ENCODE measurements at regions not wholly inside any gene's neighbourhood (a gene's known extent, or its start where the extent isn't known, plus 50 kb on each side); places are given as distances from the start of the nearest gene placed in this dataset.

DNA sequence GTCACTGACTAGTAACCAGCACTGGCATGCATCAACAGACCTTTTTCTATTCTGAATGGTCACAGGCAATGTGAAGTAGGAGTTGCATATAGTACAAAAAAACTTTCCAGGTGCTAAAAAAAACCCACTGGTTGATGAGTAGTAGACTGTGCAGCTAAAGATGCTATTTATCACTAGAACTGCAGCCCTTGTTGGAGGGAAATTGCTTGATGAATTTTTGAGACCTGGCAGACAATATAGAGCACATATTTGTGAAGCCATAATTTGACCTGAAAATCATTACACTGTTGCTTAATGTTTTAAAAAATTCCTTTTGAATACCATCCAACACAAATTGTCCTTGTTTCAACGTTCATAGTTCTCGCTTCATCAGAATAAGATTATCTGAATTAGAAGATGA, 441.0 kb downstream of the KLF12 start:
- DNase-seq: no peak

DNA sequence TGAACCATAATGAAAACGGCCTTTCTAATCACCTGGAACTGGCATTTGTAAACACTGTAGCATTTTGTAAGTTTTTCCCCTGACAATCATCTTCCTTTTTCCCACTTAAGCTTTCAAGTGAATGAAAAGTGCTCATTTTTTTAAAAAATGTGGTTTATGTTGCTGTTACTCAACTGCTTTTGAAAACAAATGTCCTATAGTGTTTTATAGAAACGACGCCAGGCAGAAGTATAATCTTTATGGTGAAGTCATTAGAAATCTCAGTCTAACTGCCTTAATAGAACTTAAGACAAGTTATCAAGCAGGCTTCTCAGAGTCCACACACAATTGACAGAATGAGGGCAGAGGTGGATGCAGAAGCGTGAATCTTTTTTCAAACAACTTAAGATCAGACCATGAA, 442.3 kb downstream of the KLF12 start:
- DNase-seq: no peak

DNA sequence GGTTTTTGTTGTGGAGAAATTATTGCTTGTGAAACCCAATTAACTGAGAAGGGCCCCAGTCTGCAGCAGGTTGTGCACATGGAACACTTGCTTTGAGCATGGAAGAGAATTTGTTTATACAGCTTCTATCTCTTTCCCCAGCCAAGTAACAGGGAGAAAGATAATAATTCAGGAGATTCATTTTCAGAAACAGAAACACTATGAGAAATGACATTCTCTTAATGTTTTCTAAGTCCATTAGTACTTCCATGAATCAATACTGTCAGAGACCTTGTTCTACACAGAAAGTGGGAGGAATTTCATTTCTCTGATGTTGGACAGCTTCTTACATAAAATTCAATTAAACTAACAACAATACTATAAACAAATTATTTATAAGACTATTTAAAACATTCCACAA, 446.3 kb downstream of the KLF12 start:
- DNase-seq: no peak

DNA sequence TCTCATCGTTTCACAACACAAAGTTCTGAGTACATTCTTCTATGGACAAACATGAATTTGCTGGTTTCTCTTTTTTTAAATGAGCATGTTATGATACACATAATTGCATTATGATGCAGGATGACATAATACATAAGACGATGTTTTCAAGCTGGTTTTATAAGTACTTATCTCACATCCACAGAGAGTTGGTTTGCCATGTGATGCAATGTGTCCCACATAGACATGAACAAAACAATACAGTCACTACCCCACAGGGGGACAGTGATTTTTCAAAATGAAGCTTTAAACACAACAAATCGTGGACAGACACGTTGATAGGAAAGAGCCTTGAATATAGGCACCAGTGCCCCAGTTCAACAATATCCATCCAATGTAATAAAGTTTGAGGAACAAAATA, 447.1 kb downstream of the KLF12 start:
- no peak for DNase-seq

DNA sequence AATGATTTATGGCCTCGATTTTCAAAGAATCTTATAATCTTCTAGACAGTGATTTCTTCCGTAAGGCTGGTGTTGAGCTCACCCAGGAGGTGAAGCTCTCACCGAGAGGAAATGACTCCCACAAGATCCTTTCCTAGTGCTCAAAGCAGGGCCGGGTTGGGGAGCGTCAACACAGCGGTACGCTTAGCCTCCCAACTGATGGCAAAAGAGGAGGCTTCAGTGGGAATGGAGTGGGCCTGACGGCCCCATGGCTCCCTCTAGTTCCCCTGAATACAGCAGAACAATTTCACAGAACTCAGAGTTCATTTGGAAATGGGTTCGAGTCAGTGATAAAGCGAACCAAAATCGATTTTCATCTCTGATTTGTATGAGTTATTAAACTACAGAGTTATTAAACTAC, 449.5 kb downstream of the KLF12 start:
- DNase-seq: no peak

DNA sequence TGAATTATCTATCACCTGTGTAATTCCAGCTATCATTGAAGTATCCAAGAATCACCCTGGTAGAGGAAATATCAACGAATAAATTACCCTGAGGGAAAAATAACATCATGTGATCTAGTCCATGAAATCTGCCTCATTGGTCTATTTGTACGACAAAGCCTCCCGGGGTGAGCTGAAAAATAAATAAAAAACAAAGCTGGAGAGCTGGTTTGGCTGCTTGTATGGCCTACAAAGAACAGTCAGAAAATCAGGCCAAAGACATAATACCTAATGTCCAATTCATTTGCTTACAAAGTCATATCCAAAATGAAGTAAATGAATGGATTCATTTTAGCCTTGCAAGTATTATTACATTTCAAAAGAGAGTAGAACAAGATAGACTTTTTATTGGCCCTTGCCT, 449.9 kb downstream of the KLF12 start:
- DNase-seq: no peak

DNA sequence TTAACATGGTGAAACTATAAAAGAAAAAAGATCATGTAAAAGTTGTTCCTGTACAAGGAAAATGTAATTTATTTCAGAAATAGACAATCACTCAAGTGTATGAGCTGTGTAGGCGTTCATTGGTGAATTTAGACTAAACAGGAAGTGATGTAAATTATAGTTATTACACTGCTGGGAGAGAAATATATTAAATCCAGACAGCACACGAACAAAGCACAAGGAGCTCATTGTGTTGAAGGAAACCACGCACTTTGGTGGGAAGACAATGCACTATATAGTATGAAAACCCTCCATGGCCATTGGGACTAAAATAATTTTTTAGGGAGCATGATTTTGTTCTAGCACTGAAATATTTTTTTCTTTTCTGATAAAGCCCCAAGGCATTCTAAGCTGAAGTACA, 450.5 kb downstream of the KLF12 start:
- DNase-seq: no peak

DNA sequence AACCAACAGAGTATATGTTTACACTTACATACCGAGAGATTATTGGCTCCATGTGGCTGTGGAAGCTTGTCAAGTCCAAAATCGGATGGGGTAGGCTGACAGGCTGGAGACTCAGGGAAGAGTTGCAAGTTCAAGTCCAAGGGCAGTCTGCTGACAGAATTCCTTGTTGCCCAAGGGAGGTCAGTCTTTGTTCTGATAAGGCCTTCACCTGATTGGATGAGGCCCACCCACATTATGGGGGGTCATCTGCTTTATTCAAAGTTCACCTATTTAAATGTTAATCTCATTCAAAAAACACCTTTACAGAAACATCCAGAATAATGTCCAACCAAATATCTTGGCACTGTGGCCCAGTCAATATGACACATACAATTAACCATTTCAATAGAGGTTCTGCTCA, 452.4 kb downstream of the KLF12 start:
- DNase-seq: no peak

DNA sequence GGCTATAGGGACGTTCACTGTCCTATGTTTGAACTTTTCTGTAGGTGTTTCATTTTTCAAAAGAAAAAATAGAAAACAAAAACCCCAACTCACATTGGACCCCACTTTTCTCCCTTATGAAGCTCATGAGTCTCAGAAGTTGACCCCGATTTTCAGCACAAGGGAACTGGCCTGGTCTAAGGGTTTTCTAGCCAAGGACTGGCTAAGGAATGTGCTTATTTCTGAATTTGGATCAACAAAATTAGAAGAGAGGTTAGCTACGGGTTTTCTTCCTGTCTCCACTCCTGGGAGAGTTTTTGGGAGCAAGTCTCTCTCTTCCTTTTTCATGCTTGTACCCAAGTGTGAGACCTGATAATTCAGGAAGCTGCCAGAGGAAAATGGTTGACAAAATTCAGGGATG, 453.2 kb downstream of the KLF12 start:
- no peak for DNase-seq

DNA sequence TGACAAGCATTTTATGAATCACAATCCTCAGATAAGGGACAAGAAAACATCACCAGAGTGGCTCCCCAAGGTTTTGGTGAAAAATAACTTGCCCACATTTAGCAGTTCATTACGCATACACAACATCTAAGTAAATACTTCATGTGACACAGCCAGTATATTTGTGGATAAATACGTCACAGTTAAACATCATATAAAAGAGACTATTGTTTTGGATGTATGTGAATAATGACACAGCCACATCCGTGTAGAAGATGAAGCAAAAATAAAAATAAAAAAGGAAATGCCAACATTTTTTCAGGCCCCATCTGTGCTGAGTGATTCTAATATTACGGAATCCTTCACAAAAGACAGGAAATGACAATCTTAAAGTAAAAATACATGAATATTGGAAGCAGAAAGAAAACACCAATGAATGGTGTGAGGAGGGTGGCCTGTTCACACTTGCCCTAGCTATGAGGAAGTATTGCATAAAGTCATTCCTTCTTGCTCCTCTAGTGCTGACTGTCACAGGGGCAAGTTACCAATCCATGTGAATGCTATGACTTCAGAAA, 457.1 kb downstream of the KLF12 start:
- no peak for DNase-seq

DNA sequence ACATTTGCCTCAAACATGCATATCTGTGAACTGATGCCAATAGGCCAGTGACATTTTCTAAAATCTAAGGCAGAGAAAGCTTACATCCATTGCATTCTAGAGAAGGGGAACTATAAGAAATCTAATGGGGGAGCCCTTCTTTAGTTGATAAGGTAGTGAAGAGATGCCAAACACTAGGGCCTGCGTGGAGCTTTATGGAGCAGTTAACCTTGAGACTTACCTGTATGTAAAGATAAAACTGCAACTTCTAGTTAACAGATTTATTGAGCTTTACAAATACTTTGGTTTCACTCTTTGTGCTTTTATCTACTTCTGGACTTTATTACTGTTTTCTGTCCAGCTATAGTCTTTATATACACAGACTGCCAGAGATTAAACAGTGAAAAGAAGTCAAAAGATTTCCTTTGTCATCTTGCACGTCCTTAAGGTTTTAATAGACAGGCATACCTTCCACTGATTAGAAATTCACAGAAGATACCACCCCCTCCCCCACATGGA, 457.6 kb downstream of the KLF12 start:
- no peak for DNase-seq

DNA sequence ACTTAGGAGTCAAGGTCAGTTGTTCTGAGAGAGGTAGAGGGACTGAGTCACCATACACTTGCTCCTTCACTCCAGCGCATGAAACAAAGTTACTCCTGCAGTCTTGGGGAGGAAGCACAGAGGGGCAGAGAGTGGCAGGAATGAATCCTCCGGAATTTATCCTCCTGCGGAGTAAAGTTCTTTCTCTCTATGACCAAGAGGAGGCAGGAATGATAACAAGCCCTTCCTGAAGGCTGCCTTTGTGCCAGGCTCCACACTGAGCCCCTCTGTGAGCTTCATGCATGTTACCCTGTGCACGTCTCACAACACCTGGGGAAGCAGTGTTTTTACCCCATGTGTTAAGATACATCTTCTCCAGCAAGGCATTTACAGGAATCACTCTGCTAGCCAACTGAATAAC, 458.4 kb downstream of the KLF12 start:
- no peak for DNase-seq

DNA sequence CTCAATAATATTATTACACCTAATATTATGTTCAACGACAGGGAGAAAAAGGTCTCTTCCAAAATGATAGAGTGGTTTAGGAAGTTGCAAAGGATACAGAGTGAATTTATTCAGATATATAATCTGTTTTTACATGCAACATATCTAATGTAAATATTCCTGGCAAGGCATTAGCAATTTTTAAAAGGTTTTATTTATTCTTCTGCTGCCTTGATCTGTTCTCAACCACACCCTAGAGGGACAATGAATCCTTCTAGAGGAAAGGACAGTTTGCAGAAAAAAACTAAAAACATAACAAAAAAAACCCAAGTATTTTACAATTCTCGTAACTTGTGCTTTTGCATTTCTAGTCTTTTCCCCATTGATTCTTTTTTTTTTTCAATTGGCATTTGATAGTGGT, 459.6 kb downstream of the KLF12 start:
- DNase-seq: no peak

DNA sequence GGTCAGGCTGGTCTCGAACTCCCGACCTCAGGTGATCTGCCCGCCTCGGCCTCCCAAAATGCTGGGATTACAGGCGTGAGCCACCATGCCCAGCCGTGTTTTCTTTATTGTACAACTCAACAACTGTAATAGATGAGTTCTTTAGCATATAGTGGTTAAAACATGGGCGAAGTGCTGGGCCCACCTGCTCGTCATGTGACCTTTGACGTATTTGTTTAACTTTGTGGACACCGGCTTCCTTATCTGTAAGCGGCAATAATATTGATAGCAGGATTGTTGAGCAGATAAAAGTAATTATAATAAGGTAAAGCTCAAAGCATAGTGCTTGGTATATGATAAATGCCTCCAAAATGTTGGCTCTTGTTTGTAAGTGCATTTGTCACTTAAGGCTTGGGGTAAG, 460.3 kb downstream of the KLF12 start:
- DNase-seq: no peak

DNA sequence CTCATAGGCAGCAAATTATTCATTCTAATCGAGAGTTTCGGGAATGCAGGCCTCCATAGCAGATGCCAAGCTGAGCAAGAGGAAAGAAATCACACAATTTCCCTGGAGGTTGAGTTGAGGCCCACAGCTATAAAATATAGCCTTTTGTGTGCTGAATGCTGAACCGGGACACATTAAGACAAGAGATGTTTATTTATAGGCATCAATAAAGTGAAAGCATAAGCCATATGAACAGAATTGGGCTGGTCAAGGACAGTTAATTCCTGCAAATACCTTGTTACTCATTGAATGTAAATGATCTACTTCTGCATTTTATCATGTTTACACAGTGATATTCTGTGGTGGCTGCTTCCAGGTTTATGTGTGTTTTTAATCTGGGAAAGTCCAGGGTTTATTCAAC, 461.7 kb downstream of the KLF12 start:
- no peak for DNase-seq

DNA sequence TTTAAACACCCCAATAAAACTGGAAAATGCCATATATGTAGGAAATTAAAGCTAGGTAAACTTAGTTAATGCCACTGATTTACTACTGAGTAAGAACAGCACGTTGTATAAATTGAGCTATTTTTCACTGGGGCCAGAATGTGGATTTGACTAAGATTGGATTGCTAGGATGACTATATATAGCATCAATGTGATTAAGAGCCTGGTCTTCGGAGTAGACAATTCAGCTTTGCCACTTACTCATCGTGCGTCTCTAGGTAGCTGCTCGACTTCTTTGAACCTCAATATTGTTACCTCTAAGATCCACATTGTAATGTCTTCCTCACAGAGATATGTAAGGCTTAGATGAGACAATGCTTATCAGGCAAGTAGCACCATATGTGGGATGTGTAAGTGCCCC, 462.5 kb downstream of the KLF12 start:
- DNase-seq: no peak

DNA sequence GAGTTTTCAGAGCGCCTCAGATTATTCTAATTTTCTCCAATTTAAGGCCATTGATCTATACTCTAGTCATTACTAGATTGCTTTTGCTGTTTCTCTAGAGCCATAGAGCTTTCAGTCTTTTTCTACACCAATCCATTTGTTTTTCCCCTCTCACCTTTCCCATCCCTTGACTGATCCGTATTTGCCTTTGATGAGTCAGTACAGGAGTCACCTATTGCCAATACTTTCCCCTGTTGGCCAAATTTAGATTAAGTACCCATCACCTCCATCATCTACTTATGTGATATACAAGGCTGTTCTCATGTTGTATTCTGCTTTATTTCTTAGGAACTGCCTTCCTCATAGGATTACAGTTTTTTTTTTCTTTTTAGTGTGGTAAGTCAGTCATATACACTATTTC, 463.2 kb downstream of the KLF12 start:
- DNase-seq: no peak

DNA sequence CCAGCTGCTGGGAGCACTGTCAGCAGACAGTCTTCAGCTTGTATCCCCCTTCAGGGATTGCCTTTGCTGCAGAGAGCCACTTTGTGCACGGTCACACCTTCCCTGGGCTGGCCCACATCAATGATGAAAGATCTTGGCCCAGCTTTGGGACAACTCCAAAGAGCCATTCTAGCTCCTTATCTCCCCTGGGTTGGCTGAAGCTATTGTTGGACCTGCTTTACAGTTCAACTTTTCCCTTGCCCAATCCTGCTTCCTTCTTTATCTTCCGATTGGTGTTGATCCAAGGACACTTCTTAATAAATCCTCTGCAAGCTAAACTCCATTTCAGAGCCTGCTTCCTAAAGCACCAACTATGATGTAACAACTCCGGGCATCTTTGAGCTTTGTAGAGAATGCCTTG, 466.4 kb downstream of the KLF12 start:
- DNase-seq: no peak

DNA sequence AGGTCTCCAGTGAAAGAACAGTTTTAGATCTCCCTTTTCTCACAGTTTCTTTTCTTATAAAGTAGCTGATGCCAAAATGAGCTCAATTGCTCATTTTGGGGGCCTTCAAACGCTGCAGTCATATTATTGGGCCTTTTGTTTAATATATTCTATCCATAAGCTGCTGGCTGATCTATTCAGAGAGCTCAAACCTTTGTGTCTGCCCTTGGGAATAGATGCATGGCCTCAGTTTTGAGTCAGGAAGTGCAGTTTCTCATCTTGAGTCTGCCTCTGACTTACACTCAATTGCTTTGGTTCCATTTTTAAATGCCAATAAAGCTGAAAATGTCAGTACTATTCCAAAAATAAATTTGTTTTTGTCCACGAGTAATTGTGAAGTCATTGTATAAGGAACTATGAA, 468.9 kb downstream of the KLF12 start:
- DNase-seq: no peak

DNA sequence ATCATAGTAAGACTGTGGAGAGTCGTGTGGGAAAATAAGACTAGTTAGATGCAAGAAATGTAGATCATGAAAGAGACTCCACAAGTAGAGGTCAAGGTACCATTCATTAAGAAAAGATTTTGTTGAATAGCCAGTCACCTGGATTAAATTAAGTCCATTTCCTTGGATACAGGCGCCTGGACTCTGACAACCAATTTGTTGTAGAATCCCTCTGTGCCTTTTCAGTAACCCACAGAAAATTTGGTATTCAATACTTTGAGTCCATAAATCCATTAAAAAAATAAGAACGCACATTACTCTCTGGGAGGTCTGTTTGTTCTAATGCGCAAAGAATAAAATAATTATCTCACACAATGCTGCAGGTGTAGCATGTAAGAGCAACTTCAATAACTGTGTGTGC, 469.4 kb downstream of the KLF12 start:
- no peak for DNase-seq

DNA sequence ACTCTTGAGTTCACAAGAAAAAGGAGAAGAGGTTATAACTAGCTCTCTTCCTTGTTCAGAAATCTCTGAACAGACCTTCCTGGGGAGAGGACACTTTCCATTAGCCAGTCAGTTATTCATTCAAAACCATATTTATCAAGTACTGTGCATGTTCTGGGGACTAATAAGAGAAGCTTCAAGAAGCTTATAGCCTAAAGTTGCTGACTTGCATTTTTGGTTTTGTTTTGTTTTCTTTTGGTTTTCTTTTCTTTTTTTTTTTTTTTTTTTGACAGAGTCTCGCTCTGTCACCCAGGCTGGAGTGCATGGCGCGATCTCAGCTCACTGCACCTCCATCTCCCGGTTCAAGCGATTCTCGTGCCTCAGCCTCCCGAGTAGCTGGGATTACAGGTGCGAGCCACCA, 471.4 kb downstream of the KLF12 start:
- DNase-seq: no peak

DNA sequence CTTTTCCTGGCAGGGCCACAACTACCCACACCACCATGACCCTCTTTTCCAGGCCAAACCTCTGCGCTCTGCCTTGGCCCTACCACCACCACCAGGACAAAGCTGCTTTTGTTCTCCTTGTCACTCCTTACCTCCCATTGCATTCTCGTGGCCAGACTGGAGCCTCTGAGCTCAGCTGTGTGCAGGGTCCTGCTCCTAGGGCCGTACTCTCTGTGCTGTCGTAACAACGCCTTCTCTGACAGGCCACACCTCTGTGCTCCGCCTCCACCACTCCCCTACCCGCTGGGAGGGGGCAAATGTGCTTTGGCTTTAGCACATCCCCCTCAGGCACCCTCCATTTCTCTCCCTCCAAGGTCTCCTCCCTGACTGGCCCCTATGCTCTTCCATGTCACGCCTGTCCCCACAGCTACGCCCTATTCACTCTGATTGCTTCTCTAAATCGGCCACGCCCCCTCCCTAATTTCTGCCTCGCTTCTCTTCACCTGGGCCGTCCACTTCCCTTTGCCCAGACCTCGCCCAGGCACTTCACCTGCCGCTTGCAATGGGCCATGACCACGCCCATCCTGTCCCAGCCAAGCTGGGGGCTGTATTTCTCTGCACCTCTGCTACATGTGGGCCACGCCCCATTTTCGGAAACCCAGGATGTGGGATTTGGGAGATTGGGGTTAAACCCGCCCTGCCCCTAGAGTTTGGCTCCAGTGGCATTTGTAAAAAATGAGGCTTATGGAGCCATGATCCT, 472.3 kb downstream of the KLF12 start:
- no peak for DNase-seq

DNA sequence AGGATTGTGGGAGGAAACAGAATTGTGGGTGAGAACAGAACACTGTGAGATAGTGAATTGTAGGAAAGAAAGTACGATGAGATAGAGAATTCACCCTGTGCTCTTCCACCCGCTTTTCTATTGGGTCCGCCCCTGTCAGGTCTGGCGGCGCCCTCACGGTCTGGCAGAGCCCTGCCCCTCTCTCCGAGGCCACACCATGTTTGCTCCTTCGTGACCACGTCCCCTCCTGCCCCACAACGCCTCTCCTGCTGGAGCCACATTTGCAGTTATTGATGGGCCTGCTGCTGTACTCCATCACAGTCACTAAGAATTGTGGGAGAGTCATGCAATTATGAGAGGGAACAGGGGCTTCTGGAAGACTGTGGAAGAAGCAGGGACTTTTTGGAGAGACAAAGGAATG, 473.1 kb downstream of the KLF12 start:
- no peak for DNase-seq

DNA sequence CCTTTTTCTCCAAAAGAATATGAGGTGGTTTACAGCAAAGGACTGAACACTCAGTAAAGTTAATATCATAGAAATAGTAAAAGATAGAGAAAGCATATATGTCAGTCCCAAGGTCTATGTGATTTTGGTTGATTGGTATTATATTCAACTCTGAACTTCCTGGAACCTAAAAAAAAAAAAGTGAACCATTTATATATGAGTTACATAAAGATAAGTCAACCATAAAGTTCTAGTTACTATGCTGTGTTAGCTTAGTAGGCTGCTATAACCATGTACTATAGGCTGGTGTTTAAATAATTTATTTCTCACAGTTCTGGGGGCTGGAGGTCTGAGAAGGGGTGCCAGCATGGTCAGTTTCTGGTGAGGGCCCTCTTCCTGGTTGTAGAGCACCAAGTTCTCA, 475.6 kb downstream of the KLF12 start:
- DNase-seq: no peak
